GM19035 (cell line): ENCODE measurements at regions not wholly inside any gene's neighbourhood (a gene's known extent, or its start where the extent isn't known, plus 50 kb on each side); places are given as distances from the start of the nearest gene placed in this dataset.

Source experiments
- ATAC-seq: cut with Tn5 transposase; IDR thresholded peaks from one replicate; pipeline ENCODE4 v1.9.1; 2021; ENCODE audit not compliant: unreplicated experiment

DNA sequence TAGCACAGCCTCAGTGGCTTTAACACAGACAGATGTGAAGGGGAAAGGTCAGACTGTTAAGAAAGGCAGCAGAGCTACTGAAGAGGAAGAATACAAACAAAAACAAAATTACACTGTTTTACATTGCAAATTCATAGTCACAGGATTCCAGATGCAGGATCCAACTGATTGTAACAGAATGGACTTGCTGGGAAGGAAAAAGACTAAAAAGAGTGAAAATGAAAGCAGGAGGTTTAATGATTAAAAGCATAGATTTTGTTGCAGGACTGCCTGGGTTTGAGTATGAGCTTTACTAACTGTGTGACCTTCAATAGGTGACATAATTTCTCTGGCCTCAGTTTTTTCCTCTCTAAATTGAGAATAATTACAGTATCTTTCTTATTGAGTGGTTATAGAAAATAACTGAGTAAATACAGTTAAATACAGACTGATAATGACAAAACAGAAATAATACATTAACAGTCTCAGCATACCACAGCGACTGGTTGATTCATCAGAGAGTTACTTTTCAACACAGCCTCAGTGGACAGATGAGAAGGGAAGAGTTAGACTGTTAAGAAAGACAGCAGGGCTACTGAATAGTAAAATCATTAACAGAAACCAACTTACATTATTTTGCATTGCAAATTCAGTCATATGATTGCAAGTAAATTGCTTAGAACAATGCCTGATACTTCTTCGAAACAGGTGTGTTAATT is 704.2 kb upstream of the TENM4 start:
- ATAC-seq, result no peak

GRCh38 chr11:80136991-80137390 is 696.2 kb upstream of the TENM4 start:
- ATAC-seq, result no peak

DNA sequence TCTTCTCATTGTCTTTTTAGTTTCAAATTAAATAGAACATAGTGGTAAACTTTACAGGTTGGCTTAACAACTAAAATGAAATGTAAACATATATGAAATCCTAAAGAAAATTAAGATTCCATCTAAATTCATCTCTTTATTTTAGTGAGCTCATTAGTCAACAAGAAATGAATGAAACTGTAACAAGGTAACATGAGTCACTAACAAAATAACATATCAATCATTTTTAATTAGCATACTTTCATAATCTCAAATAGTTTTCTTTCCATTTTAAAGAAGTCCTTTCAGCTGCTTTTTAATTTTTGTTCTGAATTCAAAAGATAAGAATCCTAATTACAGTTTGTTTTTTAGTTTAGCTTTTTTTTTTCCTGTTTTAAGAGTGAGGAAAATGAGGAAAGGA is 688.6 kb upstream of the TENM4 start:
- no peak for ATAC-seq

GRCh38 chr11:80122211-80122610 is 681.4 kb upstream of the TENM4 start:
- ATAC-seq, result no peak

- ATAC-seq, result no peak
Observed at GRCh38 chr11:80118073-80118472, 677.2 kb upstream of the TENM4 start.

GRCh38 chr11:80116796-80117195 is 676.0 kb upstream of the TENM4 start:
- no peak for ATAC-seq

GRCh38 chr11:80109652-80110051 is 668.8 kb upstream of the TENM4 start:
- no peak for ATAC-seq

GRCh38 chr11:80109031-80109430 is 668.2 kb upstream of the TENM4 start:
- no peak for ATAC-seq

- ATAC-seq, result no peak
Observed at GRCh38 chr11:80107415-80107814, 666.6 kb upstream of the TENM4 start.

GRCh38 chr11:80104191-80104590 is 663.4 kb upstream of the TENM4 start:
- ATAC-seq, result no peak

GRCh38 chr11:80103142-80103859 is 662.5 kb upstream of the TENM4 start:
- ATAC-seq, result no peak

GRCh38 chr11:80097146-80097545 is 656.3 kb upstream of the TENM4 start:
- no peak for ATAC-seq

GRCh38 chr11:80096736-80097135 is 655.9 kb upstream of the TENM4 start:
- ATAC-seq, result no peak

DNA sequence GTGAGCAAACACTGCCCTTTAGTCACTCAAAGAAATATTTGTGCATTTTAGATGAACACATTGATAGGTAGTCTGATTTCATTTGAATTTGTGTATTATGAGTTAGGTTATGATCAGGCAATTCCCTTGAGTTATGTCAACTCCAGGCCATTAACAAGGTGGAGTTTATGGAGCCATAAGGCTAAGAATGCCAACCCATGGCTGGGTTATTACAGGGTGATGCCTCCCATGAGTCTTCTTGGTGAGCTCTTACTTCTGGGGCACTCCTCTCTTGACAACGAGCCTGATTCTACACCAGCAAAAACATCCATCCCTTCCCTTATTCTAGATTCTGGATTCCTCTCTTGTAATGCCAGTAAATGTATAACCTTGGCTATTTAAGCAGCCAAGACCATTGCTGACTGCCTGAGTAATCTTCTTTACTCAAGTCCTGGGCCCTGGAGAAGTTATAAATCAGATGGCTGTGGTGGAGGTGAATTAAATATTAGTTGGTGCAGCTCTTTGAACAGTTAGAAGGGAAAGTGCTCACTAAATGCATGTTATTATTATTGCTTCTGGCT is 645.7 kb upstream of the TENM4 start:
- ATAC-seq, result no peak

DNA sequence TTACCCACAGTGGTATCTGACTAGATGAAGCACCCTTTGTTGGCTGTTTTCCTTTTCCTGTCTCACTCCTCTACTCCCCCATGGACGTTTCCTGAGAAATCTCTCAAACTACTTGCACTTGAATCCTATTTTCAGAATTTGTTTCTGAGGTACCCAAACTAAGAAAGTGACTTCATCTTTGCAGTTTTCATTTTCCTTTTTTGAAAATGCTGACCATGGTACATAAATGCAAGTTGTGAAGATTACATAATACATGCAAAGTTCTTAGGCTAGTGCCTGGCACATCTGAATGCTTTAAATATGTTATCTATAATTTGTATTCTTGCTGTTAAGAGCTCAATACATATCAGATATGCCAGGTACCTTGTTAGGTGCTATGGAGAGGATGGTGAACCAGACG is 644.7 kb upstream of the TENM4 start:
- ATAC-seq, result no peak

GRCh38 chr11:80084608-80085007 is 643.8 kb upstream of the TENM4 start:
- no peak for ATAC-seq

DNA sequence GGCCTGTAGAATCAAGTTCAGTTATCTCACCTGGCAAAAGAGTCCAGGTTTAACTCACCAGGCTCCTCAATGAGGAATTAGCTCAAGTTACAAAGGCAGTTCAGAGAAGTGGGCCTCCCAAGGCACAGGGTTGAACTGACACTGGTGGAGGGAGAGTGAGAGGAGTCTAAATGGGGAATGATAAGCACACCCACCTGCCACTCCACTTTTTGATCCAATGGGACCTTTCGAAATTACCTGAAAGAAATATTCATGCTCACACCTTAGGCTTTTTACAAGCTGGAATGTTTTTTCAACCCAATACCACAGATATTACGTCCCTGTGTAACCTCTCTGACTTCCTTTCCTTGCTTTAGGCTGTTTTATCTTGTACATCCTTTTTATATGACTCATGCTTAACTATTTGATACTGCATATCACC is 642.7 kb upstream of the TENM4 start:
- ATAC-seq, result no peak

GRCh38 chr11:80082406-80082805 is 641.6 kb upstream of the TENM4 start:
- no peak for ATAC-seq

GRCh38 chr11:80077113-80077512 is 636.3 kb upstream of the TENM4 start:
- ATAC-seq, result no peak

GRCh38 chr11:80074837-80075236 is 634.0 kb upstream of the TENM4 start:
- no peak for ATAC-seq

GRCh38 chr11:80066291-80066690 is 625.5 kb upstream of the TENM4 start:
- ATAC-seq, result no peak

DNA sequence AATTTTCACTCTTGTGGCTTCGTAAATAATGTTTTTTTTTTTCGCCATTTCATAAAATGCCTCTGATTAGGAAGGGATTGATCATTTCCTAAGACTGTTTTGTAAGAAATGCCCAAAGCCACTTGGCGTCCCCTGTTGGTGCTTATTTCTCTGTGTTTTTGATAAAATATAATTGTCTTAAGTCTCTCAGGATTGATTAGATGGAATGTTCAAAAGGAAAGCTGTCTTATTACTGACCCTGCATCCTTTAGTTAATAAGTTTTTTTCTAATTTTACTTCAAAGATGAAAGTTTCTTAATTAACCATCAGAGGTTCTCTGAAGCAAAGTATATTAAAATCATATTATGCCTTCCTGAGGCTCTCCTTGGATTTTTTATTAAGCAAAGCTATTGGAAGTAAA is 624.3 kb upstream of the TENM4 start:
- ATAC-seq, result no peak
